ENCODE measurements at regions not wholly inside any gene's neighbourhood (a gene's known extent, or its start where the extent isn't known, plus 50 kb on each side); places are given as distances from the start of the nearest gene placed in this dataset.
"Not testable (repeated sequence)": the region's sequence is repeated elsewhere in the genome, so short reads cannot be mapped to it uniquely, and the experiment has no call there.

- CTCF ChIA-PET; DNase-seq (ENCODE audit: unreplicated experiment); H3K27me3 Mint-ChIP-seq (ENCODE audit: insufficient read depth, unreplicated experiment); BruUV-seq (replicated peaks); intact Hi-C loops (cut with micrococcal nuclease); H3K4me1 Mint-ChIP-seq (ENCODE audit: insufficient read depth, unreplicated experiment); H3K36me3 Mint-ChIP-seq (ENCODE audit: insufficient read depth, unreplicated experiment); H3K4me3 Mint-ChIP-seq (ENCODE audit: unreplicated experiment); H3K27ac Mint-ChIP-seq (ENCODE audit: low read depth, unreplicated experiment); POLR2A ChIA-PET; H3K9me3 Mint-ChIP-seq (ENCODE audit: unreplicated experiment): not testable (repeated sequence)
These were observed 144.3 kb upstream of the NPAP1 start for GRCh38 chr15:24531235-24531634.

- H3K27ac Mint-ChIP-seq (ENCODE audit: low read depth, unreplicated experiment); BruUV-seq (replicated peaks); CTCF ChIA-PET; H3K36me3 Mint-ChIP-seq (ENCODE audit: insufficient read depth, unreplicated experiment); H3K27me3 Mint-ChIP-seq (ENCODE audit: insufficient read depth, unreplicated experiment); H3K4me1 Mint-ChIP-seq (ENCODE audit: insufficient read depth, unreplicated experiment); intact Hi-C loops (cut with micrococcal nuclease); H3K4me3 Mint-ChIP-seq (ENCODE audit: unreplicated experiment); POLR2A ChIA-PET; DNase-seq (ENCODE audit: unreplicated experiment); H3K9me3 Mint-ChIP-seq (ENCODE audit: unreplicated experiment): not testable (repeated sequence)
These were observed 141.5 kb upstream of the NPAP1 start for GRCh38 chr15:24534032-24534431.

GRCh38 chr15:24557281-24557680 is 118.3 kb upstream of the NPAP1 start:
- DNase-seq (ENCODE audit: unreplicated experiment); POLR2A ChIA-PET; H3K36me3 Mint-ChIP-seq (ENCODE audit: insufficient read depth, unreplicated experiment); H3K27me3 Mint-ChIP-seq (ENCODE audit: insufficient read depth, unreplicated experiment); H3K4me1 Mint-ChIP-seq (ENCODE audit: insufficient read depth, unreplicated experiment); intact Hi-C loops (cut with micrococcal nuclease); BruUV-seq (replicated peaks); H3K27ac Mint-ChIP-seq (ENCODE audit: low read depth, unreplicated experiment); H3K4me3 Mint-ChIP-seq (ENCODE audit: unreplicated experiment): not testable (repeated sequence)
- peaks cover 16% of the 10 kb centered on the region for H3K9me3 Mint-ChIP-seq (ENCODE audit: unreplicated experiment)
- CTCF ChIA-PET: interaction anchor here (0.6 kb wide), 1 partner anchor 37 kb away, joined by 3 read pairs; no protein-coding TSS in a partner anchor

DNA sequence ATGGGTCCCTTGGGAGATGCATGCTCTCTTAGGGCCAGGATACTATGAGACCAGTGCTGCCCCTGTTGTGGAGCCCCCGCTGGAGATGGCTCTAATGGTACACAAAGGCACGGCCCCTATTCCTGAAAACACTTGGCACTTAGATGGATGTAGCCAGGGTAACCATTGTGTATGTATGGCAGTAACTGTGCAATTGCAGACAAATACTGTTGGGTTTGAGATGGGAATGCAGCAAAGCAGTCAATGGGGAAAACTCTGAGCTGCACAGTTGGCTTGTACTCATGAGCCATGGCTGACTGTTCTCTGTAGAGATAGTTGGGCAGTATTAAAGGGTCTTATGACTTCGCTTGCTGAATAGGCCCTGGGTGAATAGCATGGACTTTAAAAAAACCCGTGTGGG is 67.9 kb upstream of the NPAP1 start:
- H3K27me3 Mint-ChIP-seq (ENCODE audit: insufficient read depth, unreplicated experiment): no peaks in the 10 kb centered on the region
- peaks cover 23% of the 10 kb centered on the region for H3K9me3 Mint-ChIP-seq (ENCODE audit: unreplicated experiment)
- no peak overlapping the region for H3K27ac Mint-ChIP-seq (ENCODE audit: low read depth, unreplicated experiment)
- ChIA-PET POLR2A (no interaction called here), CTCF (no interaction called here)
- TF ChIP-seq, protein P1, sequence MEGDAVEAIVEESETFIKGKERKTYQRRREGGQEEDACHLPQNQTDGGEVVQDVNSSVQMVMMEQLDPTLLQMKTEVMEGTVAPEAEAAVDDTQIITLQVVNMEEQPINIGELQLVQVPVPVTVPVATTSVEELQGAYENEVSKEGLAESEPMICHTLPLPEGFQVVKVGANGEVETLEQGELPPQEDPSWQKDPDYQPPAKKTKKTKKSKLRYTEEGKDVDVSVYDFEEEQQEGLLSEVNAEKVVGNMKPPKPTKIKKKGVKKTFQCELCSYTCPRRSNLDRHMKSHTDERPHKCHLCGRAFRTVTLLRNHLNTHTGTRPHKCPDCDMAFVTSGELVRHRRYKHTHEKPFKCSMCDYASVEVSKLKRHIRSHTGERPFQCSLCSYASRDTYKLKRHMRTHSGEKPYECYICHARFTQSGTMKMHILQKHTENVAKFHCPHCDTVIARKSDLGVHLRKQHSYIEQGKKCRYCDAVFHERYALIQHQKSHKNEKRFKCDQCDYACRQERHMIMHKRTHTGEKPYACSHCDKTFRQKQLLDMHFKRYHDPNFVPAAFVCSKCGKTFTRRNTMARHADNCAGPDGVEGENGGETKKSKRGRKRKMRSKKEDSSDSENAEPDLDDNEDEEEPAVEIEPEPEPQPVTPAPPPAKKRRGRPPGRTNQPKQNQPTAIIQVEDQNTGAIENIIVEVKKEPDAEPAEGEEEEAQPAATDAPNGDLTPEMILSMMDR (IDR thresholded peaks at IDR 0.05; ENCODE audit: unreplicated experiment): no peak
- H3K4me1 Mint-ChIP-seq (ENCODE audit: insufficient read depth, unreplicated experiment): no peaks in the 10 kb centered on the region
- DNase-seq (ENCODE audit: unreplicated experiment): no peak
- intact Hi-C loops (cut with micrococcal nuclease): no loop called here
- no TSS peak for BruUV-seq (replicated peaks)
- H3K4me3 Mint-ChIP-seq (ENCODE audit: unreplicated experiment): no peak overlapping the region
- no peaks in the 10 kb centered on the region for H3K36me3 Mint-ChIP-seq (ENCODE audit: insufficient read depth, unreplicated experiment)

DNA sequence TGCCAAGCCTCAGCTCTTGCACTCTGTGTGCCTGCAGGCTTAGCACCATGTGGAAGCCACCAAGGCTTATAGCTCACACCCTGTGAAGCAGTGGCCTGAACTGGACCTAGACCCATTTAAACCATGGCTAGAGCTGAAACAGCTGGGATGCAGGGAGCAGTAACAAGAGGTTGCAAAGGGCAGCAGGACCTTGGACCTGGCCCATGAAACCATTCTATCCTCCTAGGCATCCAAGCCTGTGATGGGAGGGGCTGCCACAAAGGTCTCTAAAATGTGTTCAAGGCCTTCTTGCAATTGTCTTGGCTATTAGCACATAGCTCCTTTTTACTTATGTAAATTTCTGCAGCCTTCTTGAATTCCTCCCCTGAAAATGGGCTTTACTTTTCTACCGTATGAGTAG is 57.9 kb upstream of the NPAP1 start:
- ChIA-PET CTCF (no interaction called here), POLR2A (no interaction called here)
- Mint-ChIP-seq H3K9me3 (ENCODE audit: unreplicated experiment) (peaks cover 14% of the 10 kb centered on the region), H3K27me3 (ENCODE audit: insufficient read depth, unreplicated experiment) (no peaks in the 10 kb centered on the region), H3K4me1 (ENCODE audit: insufficient read depth, unreplicated experiment) (no peaks in the 10 kb centered on the region), H3K36me3 (ENCODE audit: insufficient read depth, unreplicated experiment) (no peaks in the 10 kb centered on the region), H3K4me3 (ENCODE audit: unreplicated experiment) (no peak overlapping the region), H3K27ac (ENCODE audit: low read depth, unreplicated experiment) (no peak overlapping the region)
- no peak for DNase-seq (ENCODE audit: unreplicated experiment)
- TF ChIP-seq, protein P1 (IDR thresholded peaks at IDR 0.05; ENCODE audit: unreplicated experiment): no peak
- BruUV-seq (replicated peaks): no TSS peak
- intact Hi-C loops (cut with micrococcal nuclease): no loop called here

DNA sequence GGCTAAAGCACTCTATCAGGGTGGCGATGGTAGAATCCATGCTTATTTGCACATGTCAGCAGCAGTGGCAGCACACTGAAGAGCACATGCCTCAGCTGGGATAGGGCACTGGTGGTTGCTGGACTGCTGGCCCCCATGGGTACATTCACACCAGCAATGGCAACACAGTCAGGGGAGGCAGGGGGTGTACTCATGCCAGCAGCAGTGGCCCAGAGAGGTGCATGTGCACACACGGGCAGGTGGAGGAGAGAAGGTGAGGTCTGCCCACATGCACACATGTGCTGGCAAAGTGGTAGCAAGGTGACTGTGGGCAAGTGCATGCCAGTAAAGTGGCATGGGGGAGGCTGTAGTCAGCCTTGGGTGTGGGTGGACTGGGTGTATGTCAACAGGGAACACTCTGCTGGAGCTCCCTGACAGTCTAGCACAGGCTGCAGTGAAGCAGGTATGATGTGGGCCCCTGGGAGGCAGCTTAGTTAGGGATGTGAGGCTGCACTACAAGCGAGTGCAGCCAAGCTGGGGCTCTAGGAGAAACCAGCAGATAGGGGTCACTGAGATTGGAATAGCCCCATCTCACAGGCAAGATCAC is 53.9 kb upstream of the NPAP1 start:
- H3K27me3 Mint-ChIP-seq (ENCODE audit: insufficient read depth, unreplicated experiment): no peaks in the 10 kb centered on the region
- POLR2A ChIA-PET: no interaction called here
- TF ChIP-seq, protein P1 (IDR thresholded peaks at IDR 0.05; ENCODE audit: unreplicated experiment): no peak
- intact Hi-C loops (cut with micrococcal nuclease): no loop called here
- BruUV-seq (replicated peaks): no TSS peak
- H3K4me3 Mint-ChIP-seq (ENCODE audit: unreplicated experiment): no peak overlapping the region
- DNase-seq (ENCODE audit: unreplicated experiment): no peak
- H3K36me3 Mint-ChIP-seq (ENCODE audit: insufficient read depth, unreplicated experiment): no peaks in the 10 kb centered on the region
- no peak overlapping the region for H3K27ac Mint-ChIP-seq (ENCODE audit: low read depth, unreplicated experiment)
- no peaks in the 10 kb centered on the region for H3K4me1 Mint-ChIP-seq (ENCODE audit: insufficient read depth, unreplicated experiment)
- CTCF ChIA-PET: no interaction called here
- peaks cover 22% of the 10 kb centered on the region for H3K9me3 Mint-ChIP-seq (ENCODE audit: unreplicated experiment)
